Activated T-cell treated with anti-CD3 and anti-CD28 coated beads, Interleukin-2, amount 50 U/mL, for 24 hours (primary cell): ENCODE measurements at regions not wholly inside any gene's neighbourhood (a gene's known extent, or its start where the extent isn't known, plus 50 kb on each side); places are given as distances from the start of the nearest gene placed in this dataset.
A peak's percentile ranks its signal among the peaks of the same experiment; 100 is the strongest.
"Not testable (repeated sequence)": the region's sequence is repeated elsewhere in the genome, so short reads cannot be mapped to it uniquely, and the experiment has no call there.

ENCODE experiments used
- DNase-seq: peaks from one replicate; pipeline ENCODE4 v3.0.0-alpha.2; 2020
- H3K27ac Mint-ChIP-seq: 2 replicates; pipeline ENCODE4 v1.8.0; 2020; ENCODE audit warnings: mild to moderate bottlenecking, mixed read lengths
- H3K27me3 Mint-ChIP-seq: 2 replicates; pipeline ENCODE4 v1.8.0; 2020; ENCODE audit warnings: mixed read lengths
- H3K36me3 Mint-ChIP-seq: 2 replicates; pipeline ENCODE4 v1.8.0; 2020; ENCODE audit warnings: low read depth, mixed read lengths
- H3K4me1 Mint-ChIP-seq: 2 replicates; pipeline ENCODE4 v1.8.0; 2020; ENCODE audit warnings: low read depth, mixed read lengths
- H3K4me3 Mint-ChIP-seq: 2 replicates; pipeline ENCODE4 v1.8.0; 2020; ENCODE audit warnings: mild to moderate bottlenecking, moderate library complexity, mixed read lengths
- H3K9me3 Mint-ChIP-seq: 2 replicates; pipeline ENCODE4 v1.8.0; 2020; ENCODE audit warnings: mixed read lengths

- no peaks in the 10 kb centered on the region for H3K9me3 Mint-ChIP-seq
- H3K27ac Mint-ChIP-seq: no peak overlapping the region
- no peaks in the 10 kb centered on the region for H3K36me3 Mint-ChIP-seq
- no peak for DNase-seq
- H3K4me1 Mint-ChIP-seq: no peaks in the 10 kb centered on the region
- no peak overlapping the region for H3K4me3 Mint-ChIP-seq
- no peaks in the 10 kb centered on the region for H3K27me3 Mint-ChIP-seq
These were observed 267.3 kb upstream of the AZI2 start for GRCh38 chr3:28615971-28616370.

DNA sequence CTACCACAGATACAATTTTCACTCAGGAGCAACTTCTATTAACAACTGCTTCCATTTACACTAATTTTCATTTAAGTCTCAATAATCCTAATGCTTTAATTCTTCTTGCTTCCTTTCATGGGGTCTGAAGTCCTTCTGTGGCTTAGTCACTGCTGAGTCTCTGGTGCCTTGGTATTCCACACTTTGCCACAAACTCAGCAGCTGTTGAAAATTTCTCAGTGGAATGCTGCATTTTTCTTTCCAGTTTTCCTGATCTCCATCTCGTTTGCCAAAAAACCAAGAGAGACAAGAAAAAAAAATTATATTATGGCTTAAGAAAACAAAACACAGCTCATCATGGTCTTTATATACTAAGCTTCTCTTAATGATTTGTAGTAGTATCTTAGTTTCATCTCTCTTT is 269.2 kb upstream of the AZI2 start:
- H3K9me3 Mint-ChIP-seq: no peaks in the 10 kb centered on the region
- no peak overlapping the region for H3K27ac Mint-ChIP-seq
- no peaks in the 10 kb centered on the region for H3K4me1 Mint-ChIP-seq
- H3K4me3 Mint-ChIP-seq: no peak overlapping the region
- DNase-seq: no peak
- no peaks in the 10 kb centered on the region for H3K36me3 Mint-ChIP-seq
- no peaks in the 10 kb centered on the region for H3K27me3 Mint-ChIP-seq

DNA sequence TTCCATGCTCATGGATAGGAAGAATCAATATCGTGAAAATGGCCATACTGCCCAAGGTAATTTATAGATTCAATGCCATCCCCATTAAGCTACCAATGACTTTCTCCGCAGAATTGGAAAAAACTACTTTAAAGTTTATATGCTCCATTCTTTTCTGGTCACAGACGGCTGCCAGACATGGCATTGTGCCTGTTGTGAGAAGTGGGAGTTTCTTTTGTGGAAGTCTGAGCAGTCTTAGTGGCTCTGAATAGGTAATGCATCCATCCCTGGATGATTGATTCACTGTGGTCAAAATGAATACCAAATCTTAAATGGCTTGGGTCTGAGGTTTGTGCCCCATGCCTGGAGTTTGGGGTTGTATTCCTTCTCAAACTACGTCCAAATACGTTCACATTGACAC is 274.5 kb upstream of the AZI2 start:
- no peak overlapping the region for H3K4me3 Mint-ChIP-seq
- no peaks in the 10 kb centered on the region for H3K36me3 Mint-ChIP-seq
- no peak for DNase-seq
- H3K27ac Mint-ChIP-seq: no peak overlapping the region
- H3K4me1 Mint-ChIP-seq: no peaks in the 10 kb centered on the region
- H3K9me3 Mint-ChIP-seq: no peaks in the 10 kb centered on the region
- no peaks in the 10 kb centered on the region for H3K27me3 Mint-ChIP-seq

- Mint-ChIP-seq H3K9me3 (no peaks in the 10 kb centered on the region), H3K36me3 (no peaks in the 10 kb centered on the region), H3K27me3 (no peaks in the 10 kb centered on the region), H3K4me3 (no peak overlapping the region), H3K27ac (no peak overlapping the region), H3K4me1 (no peaks in the 10 kb centered on the region)
- no peak for DNase-seq
These were observed 275.5 kb upstream of the AZI2 start for GRCh38 chr3:28624084-28624483.

- H3K9me3 Mint-ChIP-seq, H3K27me3 Mint-ChIP-seq, H3K4me3 Mint-ChIP-seq, H3K4me1 Mint-ChIP-seq, DNase-seq, H3K36me3 Mint-ChIP-seq, H3K27ac Mint-ChIP-seq: not testable (repeated sequence)
These were observed 279.2 kb upstream of the AZI2 start for GRCh38 chr3:28627843-28628242.

- no peak overlapping the region for H3K4me3 Mint-ChIP-seq
- H3K9me3 Mint-ChIP-seq: no peaks in the 10 kb centered on the region
- DNase-seq: no peak
- H3K36me3 Mint-ChIP-seq: no peaks in the 10 kb centered on the region
- H3K27ac Mint-ChIP-seq: no peak overlapping the region
- no peaks in the 10 kb centered on the region for H3K27me3 Mint-ChIP-seq
- H3K4me1 Mint-ChIP-seq: no peaks in the 10 kb centered on the region
These were observed 285.4 kb upstream of the AZI2 start for GRCh38 chr3:28634019-28634418.

DNA sequence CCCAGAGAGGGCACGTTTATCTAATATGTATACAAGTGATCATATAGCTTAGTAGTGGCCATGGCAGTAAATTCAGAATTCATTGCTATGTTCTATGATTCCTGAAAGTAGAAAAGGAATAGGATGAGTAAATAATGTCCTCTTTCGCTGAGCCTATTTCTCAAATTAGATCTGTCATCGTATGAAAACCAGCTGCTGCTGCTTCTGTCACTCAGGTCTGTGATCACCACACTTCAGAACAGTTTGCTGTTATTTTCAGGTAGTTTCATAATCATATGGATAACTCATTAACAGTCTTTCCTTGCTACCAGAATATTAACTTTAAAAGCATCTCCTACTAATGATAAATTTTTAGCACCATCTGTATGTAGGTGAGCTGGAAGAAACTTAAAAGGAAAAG is 289.1 kb upstream of the AZI2 start:
- H3K36me3 Mint-ChIP-seq: no peaks in the 10 kb centered on the region
- no peak for DNase-seq
- no peaks in the 10 kb centered on the region for H3K27me3 Mint-ChIP-seq
- H3K27ac Mint-ChIP-seq: no peak overlapping the region
- H3K4me3 Mint-ChIP-seq: no peak overlapping the region
- no peaks in the 10 kb centered on the region for H3K4me1 Mint-ChIP-seq
- no peaks in the 10 kb centered on the region for H3K9me3 Mint-ChIP-seq

DNA sequence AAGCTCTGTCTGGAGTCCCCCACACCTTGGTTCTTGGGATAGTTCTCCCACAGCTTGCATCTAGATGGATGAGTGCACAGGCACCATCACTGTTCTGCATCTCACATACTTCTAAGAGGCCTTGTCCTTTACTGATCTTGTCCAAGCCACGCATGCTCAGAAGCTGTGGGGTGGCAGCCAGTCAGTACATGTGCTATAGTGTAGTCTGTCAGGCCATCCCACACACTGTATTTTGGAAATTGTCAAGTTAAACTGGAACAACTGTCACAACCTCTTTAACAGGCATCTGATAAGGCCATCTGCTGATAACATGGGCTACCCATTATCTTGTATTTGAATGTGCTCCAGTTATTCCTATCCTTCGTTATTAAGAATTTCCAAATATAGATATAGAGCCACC is 296.5 kb upstream of the AZI2 start:
- H3K36me3 Mint-ChIP-seq: no peaks in the 10 kb centered on the region
- no peaks in the 10 kb centered on the region for H3K9me3 Mint-ChIP-seq
- no peak overlapping the region for H3K4me3 Mint-ChIP-seq
- H3K4me1 Mint-ChIP-seq: no peaks in the 10 kb centered on the region
- no peak for DNase-seq
- no peaks in the 10 kb centered on the region for H3K27me3 Mint-ChIP-seq
- H3K27ac Mint-ChIP-seq: no peak overlapping the region

DNA sequence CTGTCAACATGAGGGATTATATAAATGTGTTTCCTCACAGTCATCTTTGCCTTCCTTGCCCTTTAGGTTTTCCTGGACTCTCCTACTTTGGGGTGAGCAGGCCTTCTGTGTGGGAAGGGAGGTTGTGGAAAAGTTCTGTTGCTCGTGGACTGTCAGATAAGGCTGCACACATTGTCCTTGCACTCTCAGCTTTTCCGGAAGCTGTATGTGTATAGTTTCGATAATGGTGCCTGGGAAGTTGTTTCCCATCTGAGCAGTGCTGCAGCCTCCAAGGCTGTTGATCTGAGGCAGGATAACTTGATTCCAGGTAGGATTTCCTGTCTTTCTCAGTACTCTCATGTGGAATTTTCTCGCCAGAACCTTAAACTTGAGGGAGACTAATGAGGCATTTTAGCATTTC is 297.8 kb upstream of the AZI2 start:
- Mint-ChIP-seq H3K27me3 (no peaks in the 10 kb centered on the region), H3K36me3 (no peaks in the 10 kb centered on the region), H3K9me3 (no peaks in the 10 kb centered on the region), H3K27ac (no peak overlapping the region), H3K4me3 (no peak overlapping the region), H3K4me1 (no peaks in the 10 kb centered on the region)
- no peak for DNase-seq

- H3K4me1 Mint-ChIP-seq: no peaks in the 10 kb centered on the region
- H3K27ac Mint-ChIP-seq: no peak overlapping the region
- no peaks in the 10 kb centered on the region for H3K27me3 Mint-ChIP-seq
- H3K36me3 Mint-ChIP-seq: no peaks in the 10 kb centered on the region
- H3K9me3 Mint-ChIP-seq: no peaks in the 10 kb centered on the region
- DNase-seq: no peak
- H3K4me3 Mint-ChIP-seq: no peak overlapping the region
These were observed 300.6 kb upstream of the AZI2 start for GRCh38 chr3:28649266-28649665.

DNA sequence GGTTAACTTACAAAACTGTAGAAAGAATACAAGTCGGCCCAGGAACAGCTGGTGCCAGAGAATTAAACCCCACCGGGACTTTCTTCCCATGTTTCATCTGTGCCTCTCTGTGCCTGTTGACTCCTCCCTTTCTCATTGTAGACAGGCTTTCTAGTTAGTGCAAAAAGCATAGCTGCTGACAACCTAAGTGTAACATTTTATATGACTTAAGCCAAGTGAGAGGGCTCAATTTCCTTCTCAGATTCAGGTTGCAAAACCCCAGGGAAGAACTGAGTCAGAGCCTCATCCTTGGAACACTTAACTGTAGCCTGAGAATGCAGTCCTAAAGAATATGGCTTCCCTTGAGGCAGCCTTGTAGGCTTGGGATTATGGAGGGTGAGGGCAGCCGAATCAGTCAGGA is 302.5 kb upstream of the AZI2 start:
- H3K27ac Mint-ChIP-seq: no peak overlapping the region
- H3K36me3 Mint-ChIP-seq: no peaks in the 10 kb centered on the region
- H3K9me3 Mint-ChIP-seq: no peaks in the 10 kb centered on the region
- H3K27me3 Mint-ChIP-seq: no peaks in the 10 kb centered on the region
- H3K4me1 Mint-ChIP-seq: no peaks in the 10 kb centered on the region
- no peak overlapping the region for H3K4me3 Mint-ChIP-seq
- no peak for DNase-seq

- Mint-ChIP-seq H3K4me1 (peaks cover 4% of the 10 kb centered on the region), H3K27me3 (no peaks in the 10 kb centered on the region), H3K36me3 (no peaks in the 10 kb centered on the region), H3K27ac (no peak overlapping the region), H3K9me3 (no peaks in the 10 kb centered on the region), H3K4me3 (no peak overlapping the region)
- no peak for DNase-seq
These were observed 315.5 kb upstream of the AZI2 start for GRCh38 chr3:28664123-28664522.

- Mint-ChIP-seq H3K27me3 (no peaks in the 10 kb centered on the region), H3K4me3 (no peak overlapping the region), H3K36me3 (no peaks in the 10 kb centered on the region), H3K27ac (no peak overlapping the region), H3K9me3 (no peaks in the 10 kb centered on the region), H3K4me1 (peaks cover 4% of the 10 kb centered on the region)
- peak; percentile 49 for DNase-seq
These were observed 319.3 kb upstream of the AZI2 start for GRCh38 chr3:28667646-28668621.

- H3K27ac Mint-ChIP-seq: no peak overlapping the region
These were observed 321.2 kb upstream of the AZI2 start for GRCh38 chr3:28669870-28670269.

DNA sequence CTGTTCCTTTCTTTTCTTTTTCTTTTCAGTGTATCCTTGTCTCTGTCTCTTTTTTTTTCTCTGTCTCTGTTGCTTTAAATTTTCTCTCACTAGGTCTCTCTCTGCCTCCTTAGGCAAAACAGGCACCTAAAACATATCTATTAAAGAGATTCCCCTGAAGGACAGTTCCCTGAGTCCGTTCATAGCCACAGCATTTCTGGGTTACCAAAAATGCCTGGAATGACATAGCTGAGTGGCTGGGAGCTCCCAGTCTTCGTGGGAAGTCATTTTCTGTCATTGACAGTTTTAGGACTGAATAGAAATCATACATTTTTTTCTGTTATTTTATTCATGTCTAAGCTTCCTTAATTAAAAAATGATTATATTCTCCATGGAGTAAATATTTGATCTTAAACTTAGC is 323.8 kb upstream of the AZI2 start:
- no peaks in the 10 kb centered on the region for H3K36me3 Mint-ChIP-seq
- H3K27me3 Mint-ChIP-seq: peaks cover 4% of the 10 kb centered on the region
- peaks cover 4% of the 10 kb centered on the region for H3K4me1 Mint-ChIP-seq
- no peaks in the 10 kb centered on the region for H3K9me3 Mint-ChIP-seq
- no peak overlapping the region for H3K27ac Mint-ChIP-seq
- DNase-seq: no peak
- H3K4me3 Mint-ChIP-seq: no peak overlapping the region

More at GRCh38 chr3:28669870-28670269, 321.2 kb upstream of the AZI2 start:
- no peaks in the 10 kb centered on the region for H3K9me3 Mint-ChIP-seq
- H3K4me3 Mint-ChIP-seq: no peak overlapping the region
- no peaks in the 10 kb centered on the region for H3K36me3 Mint-ChIP-seq
- H3K27me3 Mint-ChIP-seq: no peaks in the 10 kb centered on the region
- H3K4me1 Mint-ChIP-seq: peaks cover 4% of the 10 kb centered on the region
- DNase-seq: no peak
